Left ventricle myocardium inferior (tissue), 1 donor: ENCODE measurements at regions not wholly inside any gene's neighbourhood (a gene's known extent, or its start where the extent isn't known, plus 50 kb on each side); places are given as distances from the start of the nearest gene placed in this dataset.
A peak's percentile ranks its signal among the peaks of the same experiment; 100 is the strongest.

Experiments used
- DNase-seq: peaks from one replicate; pipeline ENCODE4 v3.0.0-alpha.2; 2020
- H3K27ac ChIP-seq: fragments of 200-600 bp; replicated peaks from 2 replicates; pipeline ENCODE4 v1.8.0; 2021
- H3K27me3 ChIP-seq: fragments of 200-600 bp; 2 replicates; pipeline ENCODE4 v1.8.0; 2021; ENCODE audit warnings: low read depth
- H3K36me3 ChIP-seq: fragments of 200-600 bp; 2 replicates; pipeline ENCODE4 v1.8.0; 2021
- H3K4me1 ChIP-seq: fragments of 200-600 bp; 2 replicates; pipeline ENCODE4 v1.8.0; 2021
- H3K4me3 ChIP-seq: fragments of 200-600 bp; 2 replicates; pipeline ENCODE4 v1.8.0; 2021; ENCODE audit warnings: mild to moderate bottlenecking, moderate library complexity
- H3K9me3 ChIP-seq: fragments of 200-600 bp; replicated peaks from 2 replicates; pipeline ENCODE4 v1.8.0; 2021
- CTCF ChIP-seq: fragments of 200-600 bp; IDR thresholded peaks from 2 replicates; pipeline ENCODE4 v1.8.0; 2021; ENCODE audit warnings: antibody characterized with exemption, mild to moderate bottlenecking, borderline replicate concordance
- intact Hi-C: fragments of 100-400 bp; cut with micrococcal nuclease; formaldehyde crosslinking; loops from one replicate; pipeline ENCODE4 v1.11.0; 2022
- donor health status: DM: no; HTN: yes; CAD: no; lungs with severe emphysema.

- H3K4me3 ChIP-seq: no peak overlapping the region
- no peak for DNase-seq
- peaks cover 55% of the 10 kb centered on the region for H3K27me3 ChIP-seq
- H3K36me3 ChIP-seq: no peaks in the 10 kb centered on the region
- TF ChIP-seq CTCF: no peak
- intact Hi-C loops: no loop called here
- no peaks in the 10 kb centered on the region for H3K4me1 ChIP-seq
- peaks cover 10% of the 10 kb centered on the region for H3K9me3 ChIP-seq
- H3K27ac ChIP-seq: no peak overlapping the region
These were observed 348.9 kb upstream of the ASIC2 start for GRCh38 chr17:33642002-33642401.

GRCh38 chr17:33647956-33648355 is 354.9 kb upstream of the ASIC2 start:
- Histone ChIP-seq H3K4me3 (no peak overlapping the region), H3K4me1 (peaks cover 9% of the 10 kb centered on the region), H3K9me3 (no peaks in the 10 kb centered on the region), H3K27ac (no peak overlapping the region), H3K27me3 (peaks cover 71% of the 10 kb centered on the region), H3K36me3 (no peaks in the 10 kb centered on the region)
- intact Hi-C loops: no loop called here
- TF ChIP-seq CTCF: peak; percentile 54
- DNase-seq: no peak

- Histone ChIP-seq H3K36me3 (no peaks in the 10 kb centered on the region), H3K27me3 (peaks cover 60% of the 10 kb centered on the region), H3K9me3 (no peaks in the 10 kb centered on the region), H3K4me3 (no peak overlapping the region), H3K27ac (no peak overlapping the region), H3K4me1 (peaks cover 9% of the 10 kb centered on the region)
- no peak for TF ChIP-seq CTCF
- no peak for DNase-seq
- intact Hi-C loops: no loop called here
These were observed 357.2 kb upstream of the ASIC2 start for GRCh38 chr17:33650304-33650703.

GRCh38 chr17:33651686-33652085 is 358.6 kb upstream of the ASIC2 start:
- DNase-seq: no peak
- Histone ChIP-seq H3K27ac (no peak overlapping the region), H3K9me3 (no peaks in the 10 kb centered on the region), H3K4me1 (peaks cover 9% of the 10 kb centered on the region), H3K27me3 (peaks cover 48% of the 10 kb centered on the region), H3K4me3 (no peak overlapping the region), H3K36me3 (no peaks in the 10 kb centered on the region)
- no peak for TF ChIP-seq CTCF
- intact Hi-C loops: no loop called here

GRCh38 chr17:33652731-33653398 is 359.8 kb upstream of the ASIC2 start:
- peaks cover 36% of the 10 kb centered on the region for H3K27me3 ChIP-seq
- intact Hi-C loops: no loop called here
- no peaks in the 10 kb centered on the region for H3K36me3 ChIP-seq
- H3K27ac ChIP-seq: peak overlapping the region; percentile 14
- no peaks in the 10 kb centered on the region for H3K9me3 ChIP-seq
- no peak overlapping the region for H3K4me3 ChIP-seq
- peaks cover 9% of the 10 kb centered on the region for H3K4me1 ChIP-seq
- no peak for TF ChIP-seq CTCF
- no peak for DNase-seq

GRCh38 chr17:33653399-33653788 is 360.3 kb upstream of the ASIC2 start:
- no peak for DNase-seq
- Histone ChIP-seq H3K36me3 (no peaks in the 10 kb centered on the region), H3K4me1 (peaks cover 9% of the 10 kb centered on the region), H3K27ac (peak overlapping the region; percentile 14), H3K4me3 (no peak overlapping the region), H3K27me3 (peaks cover 31% of the 10 kb centered on the region), H3K9me3 (no peaks in the 10 kb centered on the region)
- intact Hi-C loops: no loop called here
- no peak for TF ChIP-seq CTCF
